Gastrocnemius medialis (tissue), 4 donors: ENCODE measurements at regions not wholly inside any gene's neighbourhood (a gene's known extent, or its start where the extent isn't known, plus 50 kb on each side); places are given as distances from the start of the nearest gene placed in this dataset.

Experiments used
- ATAC-seq, 2 donors: fragments of 150-250 bp; one replicate each; pipeline ENCODE4 v1.9.1; 2016
- DNase-seq, 2 donors: peaks; one replicate each; pipeline ENCODE4 v3.0.0-alpha.2; 2019
- H3K27ac ChIP-seq, 4 donors: fragments of 200-600 bp; sonication (generic); 1 replicate in 1 of 4; 2 replicates in 3 of 4; pipeline ENCODE4 v1.5.1; 2016 to 2018; ENCODE audit warnings: mild to moderate bottlenecking in 2 of 4, moderate library complexity in 1 of 4
- H3K27me3 ChIP-seq, 3 donors: fragments of 200-600 bp; sonication (generic) in 2 of 3; 1 replicate in 1 of 3; 2 replicates in 2 of 3; pipeline versions ENCODE4 v1.5.1 to v1.6.0; 2016 to 2019; ENCODE audit warnings: mild to moderate bottlenecking in 1 of 3, moderate library complexity in 1 of 3
- H3K36me3 ChIP-seq, 2 donors: fragments of 200-600 bp; sonication (generic) in 1 of 2; one replicate each; pipeline ENCODE4 v1.5.1; 2017 to 2018
- H3K4me1 ChIP-seq, 2 donors: fragments of 200-600 bp; sonication (generic) in 1 of 2; one replicate each; pipeline ENCODE4 v1.5.1; 2016 to 2017; ENCODE audit warnings: mild to moderate bottlenecking in 2 of 2
- H3K4me3 ChIP-seq, 4 donors: fragments of 200-600 bp; sonication (generic) in 3 of 4; 1 replicate in 1 of 4; 2 replicates in 3 of 4; pipeline ENCODE4 v1.5.1; 2016 to 2019; ENCODE audit warnings: mild to moderate bottlenecking in 2 of 4
- H3K9me3 ChIP-seq, 3 donors: fragments of 200-600 bp; sonication (generic) in 2 of 3; 1 replicate in 1 of 3; 2 replicates in 2 of 3; pipeline ENCODE4 v1.5.1; 2016 to 2019
- POLR2A ChIP-seq, 2 donors: fragments of 450-650 bp; IDR thresholded peaks; one replicate each; pipeline ENCODE4 v1.6.1; 2017; ENCODE audit warnings: antibody characterized with exemption in 2 of 2, mild to moderate bottlenecking in 2 of 2, moderate library complexity in 2 of 2
- in situ Hi-C, 4 donors: fragments of 200-750 bp; cut with MboI; loops; one replicate each; pipeline versions ENCODE4 v1.15.0 to v1.8.0; 2017; ENCODE audit warnings: low sequenced_read_pairs in 4 of 4
- intact Hi-C: fragments of 100-400 bp; cut with DNase I; formaldehyde crosslinking; loops from one replicate; pipeline ENCODE4 v1.15.1; 2023; ENCODE audit warnings: low total_unique reads
- TF ChIP-seq, protein P1 (sequence below), 5 experiments: fragments of 450-650 bp in 3 of 5; fragments of 200-600 bp in 2 of 5; sonication (generic) in 2 of 5; IDR thresholded peaks in 4 of 5; conservative IDR thresholded peaks in 1 of 5; 1 replicate in 4 of 5; 2 replicates in 1 of 5; pipeline ENCODE4 v1.5.1; 2016 to 2019; ENCODE audit warnings: antibody characterized with exemption in 5 of 5, mild to moderate bottlenecking in 3 of 5, moderate library complexity in 3 of 5

GRCh38 chr17:74001145-74001544 is 202.3 kb upstream of the RPL38 start:
- intact Hi-C loops (no loop called here), in situ Hi-C loops (no loop called here)
- Histone ChIP-seq H3K27ac (no peak overlapping the region), H3K27me3 (peaks cover 6 to 16% (median 8%) of the 10 kb centered on the region in 3 donors), H3K36me3 (no peaks in the 10 kb centered on the region), H3K4me1 (no peaks in the 10 kb centered on the region), H3K4me3 (no peak overlapping the region), H3K9me3 (no peaks in the 10 kb centered on the region)
- DNase-seq, result no peak
- TF ChIP-seq POLR2A (IDR thresholded peaks at IDR 0.05), result no peak
- TF ChIP-seq, protein P1, sequence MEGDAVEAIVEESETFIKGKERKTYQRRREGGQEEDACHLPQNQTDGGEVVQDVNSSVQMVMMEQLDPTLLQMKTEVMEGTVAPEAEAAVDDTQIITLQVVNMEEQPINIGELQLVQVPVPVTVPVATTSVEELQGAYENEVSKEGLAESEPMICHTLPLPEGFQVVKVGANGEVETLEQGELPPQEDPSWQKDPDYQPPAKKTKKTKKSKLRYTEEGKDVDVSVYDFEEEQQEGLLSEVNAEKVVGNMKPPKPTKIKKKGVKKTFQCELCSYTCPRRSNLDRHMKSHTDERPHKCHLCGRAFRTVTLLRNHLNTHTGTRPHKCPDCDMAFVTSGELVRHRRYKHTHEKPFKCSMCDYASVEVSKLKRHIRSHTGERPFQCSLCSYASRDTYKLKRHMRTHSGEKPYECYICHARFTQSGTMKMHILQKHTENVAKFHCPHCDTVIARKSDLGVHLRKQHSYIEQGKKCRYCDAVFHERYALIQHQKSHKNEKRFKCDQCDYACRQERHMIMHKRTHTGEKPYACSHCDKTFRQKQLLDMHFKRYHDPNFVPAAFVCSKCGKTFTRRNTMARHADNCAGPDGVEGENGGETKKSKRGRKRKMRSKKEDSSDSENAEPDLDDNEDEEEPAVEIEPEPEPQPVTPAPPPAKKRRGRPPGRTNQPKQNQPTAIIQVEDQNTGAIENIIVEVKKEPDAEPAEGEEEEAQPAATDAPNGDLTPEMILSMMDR (IDR thresholded peaks at IDR 0.05 in 4 of 5, conservative IDR thresholded peaks at IDR 0.05 in 1 of 5), result no peak
- no peak for ATAC-seq

- intact Hi-C loops (no loop called here), in situ Hi-C loops (no loop called here)
- peaks cover 6 to 24% (median 9%) of the 10 kb centered on the region in 3 donors for H3K27me3 ChIP-seq
These were observed 201.2 kb upstream of the RPL38 start for GRCh38 chr17:74002241-74002640.

DNA sequence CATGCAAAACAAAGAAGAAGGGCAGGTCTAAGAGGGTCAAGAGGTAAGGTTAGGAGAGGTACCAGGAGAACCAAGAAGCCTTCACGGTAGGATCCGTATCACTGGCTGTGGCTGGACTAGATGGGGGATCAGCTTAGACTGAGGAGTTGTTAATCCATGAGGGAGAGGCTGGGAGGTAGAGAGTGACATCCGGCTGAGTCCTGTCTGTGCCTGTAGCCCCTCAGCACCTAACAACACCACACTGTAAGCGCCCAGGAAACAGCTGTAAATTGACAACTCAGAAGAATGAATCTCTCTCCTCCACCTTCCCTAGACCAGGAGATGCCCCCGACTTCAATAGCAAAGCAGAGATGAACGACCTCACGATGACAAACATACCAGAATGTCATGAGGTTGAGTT is 199.4 kb upstream of the RPL38 start:
- H3K27ac ChIP-seq, result no peak overlapping the region
- no peak overlapping the region for H3K4me3 ChIP-seq
- TF ChIP-seq POLR2A (IDR thresholded peaks at IDR 0.05), result no peak
- TF ChIP-seq, protein P1 (IDR thresholded peaks at IDR 0.05 in 4 of 5, conservative IDR thresholded peaks at IDR 0.05 in 1 of 5), result no peak
- H3K4me1 ChIP-seq, result no peaks in the 10 kb centered on the region
- H3K27me3 ChIP-seq, result peaks cover 3 to 26% (median 6%) of the 10 kb centered on the region in 3 donors
- ATAC-seq (no peak), DNase-seq (no peak)
- in situ Hi-C loops (no loop called here), intact Hi-C loops (no loop called here)
- no peaks in the 10 kb centered on the region for H3K36me3 ChIP-seq
- H3K9me3 ChIP-seq, result no peaks in the 10 kb centered on the region

More at GRCh38 chr17:74002241-74002640, 201.2 kb upstream of the RPL38 start:
- H3K4me3 ChIP-seq, result no peak overlapping the region
- DNase-seq (no peak), ATAC-seq (no peak)
- H3K27ac ChIP-seq, result no peak overlapping the region
- TF ChIP-seq, protein P1 (IDR thresholded peaks at IDR 0.05 in 4 of 5, conservative IDR thresholded peaks at IDR 0.05 in 1 of 5), result no peak
- TF ChIP-seq POLR2A (IDR thresholded peaks at IDR 0.05), result no peak
- H3K4me1 ChIP-seq, result no peaks in the 10 kb centered on the region
- no peaks in the 10 kb centered on the region for H3K36me3 ChIP-seq
- no peaks in the 10 kb centered on the region for H3K9me3 ChIP-seq

GRCh38 chr17:74005790-74006189 is 197.7 kb upstream of the RPL38 start:
- no peaks in the 10 kb centered on the region for H3K4me1 ChIP-seq
- H3K4me3 ChIP-seq, result no peak overlapping the region
- DNase-seq (no peak), ATAC-seq (no peak)
- TF ChIP-seq, protein P1 (IDR thresholded peaks at IDR 0.05 in 4 of 5, conservative IDR thresholded peaks at IDR 0.05 in 1 of 5), result no peak
- no peak for TF ChIP-seq POLR2A (IDR thresholded peaks at IDR 0.05)
- peaks cover 3 to 29% (median 6%) of the 10 kb centered on the region in 3 donors for H3K27me3 ChIP-seq
- in situ Hi-C loops (no loop called here), intact Hi-C loops (no loop called here)
- no peak overlapping the region for H3K27ac ChIP-seq
- no peaks in the 10 kb centered on the region for H3K36me3 ChIP-seq
- H3K9me3 ChIP-seq, result no peaks in the 10 kb centered on the region

- DNase-seq, result no peak
- no peak for TF ChIP-seq POLR2A (IDR thresholded peaks at IDR 0.05)
- TF ChIP-seq, protein P1 (IDR thresholded peaks at IDR 0.05 in 4 of 5, conservative IDR thresholded peaks at IDR 0.05 in 1 of 5), result no peak
- in situ Hi-C loops (no loop called here), intact Hi-C loops (no loop called here)
- Histone ChIP-seq H3K4me3 (no peak overlapping the region), H3K9me3 (no peaks in the 10 kb centered on the region), H3K27ac (no peak overlapping the region), H3K36me3 (no peaks in the 10 kb centered on the region), H3K27me3 (peaks cover 3 to 29% (median 6%) of the 10 kb centered on the region in 3 donors), H3K4me1 (no peaks in the 10 kb centered on the region)
- no peak for ATAC-seq
These were observed 197.1 kb upstream of the RPL38 start for GRCh38 chr17:74006371-74006770.
